NOMO-1 (cell line): ENCODE measurements at regions not wholly inside any gene's neighbourhood (a gene's known extent, or its start where the extent isn't known, plus 50 kb on each side); places are given as distances from the start of the nearest gene placed in this dataset.

Source experiments
- DNase-seq, 2 experiments: peaks; one replicate each; lab custom pipeline; 2025; ENCODE audit not compliant: unreplicated experiment in 2 of 2; lab: John Stamatoyannopoulos, UW

- DNase-seq, result no peak
These were observed 1523.5 kb downstream of the AACS start for GRCh38 chr12:126588586-126589249.

- DNase-seq, result no peak
These were observed 1526.3 kb downstream of the AACS start for GRCh38 chr12:126591533-126591932.

DNA sequence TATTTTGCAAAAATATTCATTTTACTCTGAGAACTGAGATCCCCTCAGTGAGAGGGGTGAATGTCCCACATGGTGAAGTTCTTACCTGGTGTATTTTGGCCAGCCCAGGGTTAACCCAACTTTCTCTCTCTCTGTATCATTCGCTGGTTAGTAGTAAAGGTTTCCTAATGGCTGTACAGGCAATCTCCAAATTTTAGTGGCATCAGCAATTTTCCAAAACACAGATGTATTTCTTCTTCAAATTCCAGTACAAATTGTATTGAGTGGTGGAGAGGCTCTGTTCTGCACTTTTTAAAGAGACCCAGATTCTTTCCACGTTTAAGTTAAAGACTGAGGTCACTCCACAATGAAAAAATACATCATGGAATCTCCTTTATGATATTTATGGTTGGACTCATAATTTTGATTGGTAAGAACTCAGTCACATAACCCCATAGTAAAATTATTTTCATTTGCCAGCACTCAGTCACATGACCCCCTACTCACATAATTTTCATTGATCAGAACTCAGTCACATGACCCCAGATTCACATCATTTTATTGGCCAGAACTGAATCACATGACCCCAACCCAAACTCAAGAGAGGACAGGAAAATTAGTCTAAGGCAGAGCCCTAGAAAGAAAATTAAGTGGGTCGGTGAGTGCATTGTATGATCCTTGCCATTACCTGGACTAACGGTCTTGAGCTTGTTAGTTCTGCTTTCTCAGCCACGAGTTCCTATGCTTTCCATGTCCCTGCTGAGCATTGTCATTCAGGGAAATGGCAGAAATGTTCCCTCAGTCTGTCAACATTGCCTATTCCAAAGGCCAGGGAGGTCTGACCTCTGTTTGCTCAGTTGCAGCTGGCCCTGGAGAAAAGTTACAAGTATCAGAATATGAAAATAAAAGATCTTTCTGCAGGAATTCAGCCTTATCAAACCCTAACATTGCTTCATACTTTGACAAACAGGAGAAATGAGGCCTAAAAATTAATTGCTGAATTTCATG is 1536.2 kb downstream of the AACS start:
- no peak for DNase-seq

DNA sequence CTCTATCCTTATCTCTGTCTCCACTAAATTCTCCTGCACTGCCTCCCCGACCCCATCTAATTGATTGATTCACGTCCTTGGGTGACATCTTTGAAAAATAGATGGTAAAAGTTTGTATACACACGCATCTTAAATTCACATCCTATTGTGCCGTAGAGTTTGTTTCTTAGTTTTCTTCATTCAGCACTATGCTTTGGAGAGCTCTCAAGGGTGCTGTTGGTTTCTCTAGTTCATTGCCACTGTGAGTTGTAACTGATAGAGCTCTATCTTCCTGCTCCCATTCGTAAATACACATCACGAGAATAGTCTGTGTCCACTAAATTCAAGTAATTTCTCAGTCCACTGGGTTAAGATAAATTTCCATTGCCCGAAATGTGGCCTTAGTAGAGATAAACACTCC is 1537.4 kb downstream of the AACS start:
- DNase-seq, result no peak

GRCh38 chr12:126607157-126607556 is 1541.9 kb downstream of the AACS start:
- no peak for DNase-seq

- DNase-seq, result no peak
These were observed 1542.6 kb downstream of the AACS start for GRCh38 chr12:126607867-126608266.

DNA sequence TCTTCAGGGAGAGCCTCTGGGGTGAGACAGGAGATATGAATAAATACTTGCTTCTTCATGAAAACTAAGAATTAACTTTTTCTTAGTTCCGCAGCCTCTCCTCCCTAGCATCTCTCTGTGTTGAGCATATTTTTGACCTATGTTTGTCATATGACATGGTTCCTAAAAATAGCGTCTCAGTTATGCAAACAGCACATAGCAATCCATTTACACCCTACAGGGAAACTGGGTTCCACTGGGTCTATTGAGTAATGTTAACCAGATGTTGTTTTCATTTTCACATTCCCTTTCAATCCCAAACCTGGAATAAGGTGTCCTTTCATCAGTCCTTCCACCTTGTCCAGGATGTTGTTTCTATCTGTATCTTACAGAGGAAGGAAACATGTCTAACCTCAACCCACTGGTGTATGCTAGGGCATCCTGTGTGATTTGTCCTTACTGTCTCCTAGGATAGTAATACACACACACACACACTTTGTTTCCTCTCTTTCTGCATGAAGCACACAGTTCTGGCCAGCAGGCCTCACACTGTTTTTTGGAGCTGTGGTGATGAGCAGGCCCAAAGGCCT is 1543.5 kb downstream of the AACS start:
- no peak for DNase-seq

DNA sequence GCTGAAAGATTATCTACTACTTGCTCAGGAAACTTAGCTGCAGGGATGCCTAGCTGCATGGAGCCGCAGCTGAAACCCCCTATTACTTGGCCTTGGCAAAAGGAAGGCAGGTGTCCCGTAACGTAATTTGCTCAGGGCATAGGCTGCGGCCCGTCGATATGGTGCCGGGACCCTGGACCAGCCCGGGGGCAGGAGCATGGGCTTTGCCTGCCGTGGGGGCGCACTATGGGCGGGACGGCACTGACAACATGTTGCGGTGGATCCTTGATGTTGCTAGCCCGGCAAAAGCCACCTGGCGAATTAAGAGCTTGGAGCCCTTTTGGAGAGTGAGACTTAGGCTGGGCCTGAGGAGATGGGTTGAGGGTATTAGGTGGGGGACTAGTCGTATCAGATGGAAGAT is 1551.2 kb downstream of the AACS start:
- no peak for DNase-seq

DNA sequence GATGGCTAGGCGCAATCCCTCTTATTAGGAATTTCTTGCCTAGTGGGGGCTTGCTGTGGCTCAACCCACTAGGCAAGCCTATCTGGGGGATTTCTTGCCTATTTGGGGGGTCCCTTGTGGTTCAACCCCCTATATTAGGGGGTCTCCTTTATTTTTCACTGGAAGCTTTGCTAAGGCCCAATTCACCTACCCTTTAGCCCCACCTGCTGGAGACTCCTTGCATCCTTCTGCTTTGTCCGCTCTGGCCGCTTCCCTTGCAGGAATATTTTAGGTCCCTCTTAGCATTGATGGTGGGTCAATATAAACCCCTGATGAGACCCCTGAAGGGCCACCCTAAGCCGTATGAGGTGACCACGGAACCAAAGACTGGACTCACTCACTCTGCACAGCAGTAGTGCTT is 1552.1 kb downstream of the AACS start:
- no peak for DNase-seq

- peak; percentile 60 to 74 for DNase-seq
These were observed 1562.4 kb downstream of the AACS start for GRCh38 chr12:126627596-126627995.

GRCh38 chr12:126636821-126637220 is 1571.6 kb downstream of the AACS start:
- DNase-seq, result no peak

DNA sequence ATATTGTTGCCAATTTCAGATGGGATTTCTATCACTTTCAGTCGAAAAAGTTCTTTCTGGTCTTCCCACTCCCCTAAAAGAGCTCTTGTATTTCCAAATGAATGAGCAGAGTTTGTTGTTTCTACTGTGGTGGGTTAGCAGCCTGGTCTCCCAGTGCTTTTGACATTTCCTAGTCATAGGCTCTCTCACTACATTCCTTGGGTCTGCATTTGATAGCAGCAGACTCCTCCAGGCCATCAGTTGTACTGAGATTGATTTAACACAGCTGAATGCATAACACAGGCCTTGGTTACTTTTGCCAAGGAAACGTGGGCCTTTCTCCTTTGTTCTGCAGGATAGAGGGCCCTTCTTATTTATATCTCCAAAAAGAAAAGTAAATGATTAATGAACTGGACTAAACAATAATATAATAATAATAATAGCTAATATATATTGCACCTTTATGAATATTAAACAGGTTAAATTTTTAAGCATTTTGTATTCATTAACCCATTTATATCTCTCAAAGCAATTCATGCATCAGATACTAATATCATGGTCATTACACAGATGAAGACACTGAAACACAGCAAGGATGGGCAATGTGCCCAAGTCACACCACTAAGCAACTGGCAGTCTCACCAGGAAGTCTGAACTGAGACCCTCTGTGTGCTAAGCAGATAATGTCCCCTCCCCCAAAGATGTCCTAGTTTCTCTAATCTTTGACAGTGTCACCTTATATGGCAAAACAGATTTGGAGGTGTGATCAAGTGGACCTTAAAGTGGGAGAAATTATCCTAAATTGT is 1579.2 kb downstream of the AACS start:
- no peak for DNase-seq

- DNase-seq, result no peak
These were observed 1582.8 kb downstream of the AACS start for GRCh38 chr12:126648074-126648473.

DNA sequence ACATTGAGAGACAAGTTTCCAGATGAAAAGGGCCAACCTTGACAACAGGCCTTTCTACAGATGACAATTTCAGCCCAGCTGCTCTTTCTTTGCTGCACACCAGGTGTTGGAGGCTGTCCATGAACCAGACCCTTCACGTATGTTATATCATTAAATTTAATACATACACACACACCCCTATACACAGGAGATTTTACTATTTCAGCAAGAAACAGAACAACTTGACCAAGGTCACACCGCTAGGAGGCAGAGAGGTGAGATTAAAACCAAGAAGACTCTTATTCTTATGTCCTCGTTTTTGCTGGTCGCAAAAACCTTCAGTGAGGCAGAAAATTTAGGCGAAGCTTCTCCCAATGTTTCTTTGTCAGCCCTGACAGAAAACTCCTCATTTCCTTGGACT is 1585.9 kb downstream of the AACS start:
- no peak for DNase-seq

- DNase-seq, result no peak
These were observed 1598.3 kb downstream of the AACS start for GRCh38 chr12:126663304-126664094.

- no peak for DNase-seq
These were observed 1599.6 kb upstream of the TMEM132C start for GRCh38 chr12:126667339-126667738.

- DNase-seq, result peak; percentile 71 to 73
These were observed 1598.4 kb upstream of the TMEM132C start for GRCh38 chr12:126668538-126668937.

GRCh38 chr12:126668961-126669360 is 1598.0 kb upstream of the TMEM132C start:
- no peak for DNase-seq

DNA sequence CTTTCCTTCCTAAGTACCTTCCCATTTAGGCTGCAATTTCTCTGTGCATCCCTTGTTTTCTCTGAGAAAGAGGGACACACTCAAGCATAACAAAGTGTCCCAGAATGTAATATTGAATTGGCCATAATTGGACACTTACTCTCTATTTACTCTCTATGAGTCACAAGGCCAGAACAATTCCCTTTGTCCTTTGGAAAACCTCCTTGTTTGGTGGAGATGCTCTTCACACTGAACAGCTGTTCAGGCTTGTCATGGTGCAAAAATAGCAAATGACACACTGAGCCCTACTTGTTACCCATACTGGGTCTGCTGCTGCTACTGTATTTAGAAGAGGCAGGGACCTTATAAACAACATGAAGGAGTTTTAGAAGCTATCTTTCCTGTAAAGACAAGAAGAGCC is 1590.5 kb upstream of the TMEM132C start:
- no peak for DNase-seq

- no peak for DNase-seq
These were observed 1585.3 kb upstream of the TMEM132C start for GRCh38 chr12:126681676-126682075.
